ACC112 (cell line): ENCODE measurements at regions not wholly inside any gene's neighbourhood (a gene's known extent, or its start where the extent isn't known, plus 50 kb on each side); places are given as distances from the start of the nearest gene placed in this dataset.

Experiments used
- H2AFZ ChIP-seq: fragments of 200-600 bp; sonication (generic); one replicate; pipeline ENCODE4 v1.6.0; 2017; ENCODE audit warnings: antibody characterized with exemption, low read length; ENCODE audit not compliant: unreplicated experiment
- H3K27ac ChIP-seq: fragments of 200-600 bp; sonication (generic); 2 replicates; pipeline ENCODE4 v1.5.1; 2014; ENCODE audit warnings: low read depth, mild to moderate bottlenecking, antibody characterized with exemption, low read length, moderate library complexity
- H3K27me3 ChIP-seq: fragments of 200-600 bp; sonication (generic); 2 replicates; pipeline ENCODE4 v1.6.1; 2014; ENCODE audit warnings: mild to moderate bottlenecking, antibody characterized with exemption, low read length, moderate library complexity, mixed read lengths; ENCODE audit not compliant: insufficient read depth
- H3K36me3 ChIP-seq: fragments of 200-600 bp; sonication (generic); 2 replicates; pipeline ENCODE4 v1.6.1; 2016; ENCODE audit warnings: mild to moderate bottlenecking, antibody characterized with exemption, low read length, moderate library complexity, mixed read lengths; ENCODE audit not compliant: insufficient read depth
- H3K4me1 ChIP-seq: fragments of 200-600 bp; sonication (generic); one replicate; pipeline ENCODE4 v1.6.1; 2016; ENCODE audit warnings: low read length, mixed read lengths; ENCODE audit not compliant: insufficient read depth, unreplicated experiment, control insufficient read depth
- H3K4me3 ChIP-seq: fragments of 200-600 bp; sonication (generic); 2 replicates; pipeline ENCODE4 v1.5.1; 2014; ENCODE audit warnings: mild to moderate bottlenecking, low read depth, low read length
- H3K79me2 ChIP-seq: fragments of 200-600 bp; sonication (generic); one replicate; pipeline ENCODE4 v1.6.0; 2016; ENCODE audit warnings: low read length; ENCODE audit not compliant: control insufficient read depth, unreplicated experiment, insufficient read depth

DNA sequence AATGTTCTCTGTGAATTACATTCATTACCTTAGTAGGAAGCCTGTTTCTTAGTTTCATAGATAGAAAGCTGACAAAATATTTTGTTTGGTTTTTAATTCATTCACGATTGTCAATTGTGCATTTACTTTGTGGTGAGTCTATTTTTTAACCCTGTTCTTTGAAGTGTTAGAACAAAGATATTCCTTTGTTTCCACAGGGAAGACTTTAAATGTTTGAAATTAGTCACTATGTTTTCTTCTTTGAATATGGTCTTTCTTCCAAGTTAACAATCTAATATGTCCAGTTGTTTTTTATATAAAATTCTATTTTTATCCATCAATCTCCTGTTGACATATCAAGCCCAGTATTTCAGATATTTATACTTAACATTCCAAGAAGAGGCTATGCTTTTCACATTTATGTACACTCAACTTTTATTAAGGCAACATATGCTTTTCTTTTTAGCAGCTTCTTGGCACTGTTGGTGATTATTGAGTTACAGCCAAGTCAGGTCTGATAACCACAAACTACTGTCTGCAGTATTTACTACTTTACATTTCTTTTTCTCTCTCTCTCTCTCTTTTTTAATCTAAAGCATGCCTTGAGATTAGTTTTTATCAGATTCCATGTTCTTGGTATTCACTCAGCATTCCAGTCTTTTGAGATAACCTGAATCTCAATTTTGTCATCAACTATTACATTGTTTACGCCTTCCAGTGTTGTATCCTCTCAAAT is 812.8 kb upstream of the SLC10A2 start:
- H3K79me2 ChIP-seq: no peaks in the 10 kb centered on the region
- H3K36me3 ChIP-seq: no peaks in the 10 kb centered on the region
- H3K4me1 ChIP-seq: no peaks in the 10 kb centered on the region
- no peaks in the 10 kb centered on the region for H3K27me3 ChIP-seq
- no peak overlapping the region for H2AFZ ChIP-seq
- H3K4me3 ChIP-seq: no peak overlapping the region
- no peak overlapping the region for H3K27ac ChIP-seq

DNA sequence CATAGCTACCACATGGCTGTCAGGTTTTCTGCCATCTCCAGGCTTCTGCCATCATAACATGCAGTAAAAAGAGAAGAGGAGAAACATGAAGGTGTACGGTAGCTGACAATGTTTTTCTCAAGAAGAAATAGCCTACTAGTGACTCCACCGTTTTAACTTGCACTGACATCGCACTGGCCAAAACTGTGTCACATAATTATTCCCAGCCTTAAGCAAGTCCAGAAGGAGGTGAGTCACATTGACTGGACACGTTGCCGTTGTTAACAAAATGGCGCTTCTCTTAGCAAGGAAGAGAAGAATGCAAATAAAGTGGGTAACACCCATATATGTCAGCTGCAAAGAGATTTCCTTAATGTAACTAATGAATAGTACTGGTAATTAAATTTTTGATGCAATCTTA is 810.4 kb upstream of the SLC10A2 start:
- no peak overlapping the region for H3K4me3 ChIP-seq
- H2AFZ ChIP-seq: no peak overlapping the region
- no peaks in the 10 kb centered on the region for H3K4me1 ChIP-seq
- no peaks in the 10 kb centered on the region for H3K27me3 ChIP-seq
- H3K36me3 ChIP-seq: no peaks in the 10 kb centered on the region
- no peak overlapping the region for H3K27ac ChIP-seq
- no peaks in the 10 kb centered on the region for H3K79me2 ChIP-seq

DNA sequence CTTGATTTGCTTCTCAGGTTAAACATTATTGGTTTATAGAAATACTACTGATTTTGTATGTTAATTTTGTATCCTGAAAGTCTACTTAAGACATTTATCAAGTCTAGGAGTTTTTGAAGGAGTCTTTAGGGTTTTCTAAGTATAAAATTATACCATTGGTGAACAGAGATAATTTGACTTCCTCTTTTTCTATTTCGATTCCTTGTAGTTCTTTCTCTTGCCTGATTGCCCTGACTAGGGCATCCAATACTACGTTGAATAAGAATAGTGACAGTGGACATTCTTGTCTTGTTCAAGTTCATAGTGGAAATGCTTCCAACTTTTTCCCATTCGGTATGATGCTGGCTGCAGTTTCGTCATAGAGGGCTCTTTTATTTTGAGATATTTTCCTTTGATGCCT is 807.5 kb upstream of the SLC10A2 start:
- H2AFZ ChIP-seq: no peak overlapping the region
- no peaks in the 10 kb centered on the region for H3K36me3 ChIP-seq
- H3K4me1 ChIP-seq: no peaks in the 10 kb centered on the region
- H3K27me3 ChIP-seq: no peaks in the 10 kb centered on the region
- no peak overlapping the region for H3K4me3 ChIP-seq
- H3K79me2 ChIP-seq: no peaks in the 10 kb centered on the region
- H3K27ac ChIP-seq: no peak overlapping the region

DNA sequence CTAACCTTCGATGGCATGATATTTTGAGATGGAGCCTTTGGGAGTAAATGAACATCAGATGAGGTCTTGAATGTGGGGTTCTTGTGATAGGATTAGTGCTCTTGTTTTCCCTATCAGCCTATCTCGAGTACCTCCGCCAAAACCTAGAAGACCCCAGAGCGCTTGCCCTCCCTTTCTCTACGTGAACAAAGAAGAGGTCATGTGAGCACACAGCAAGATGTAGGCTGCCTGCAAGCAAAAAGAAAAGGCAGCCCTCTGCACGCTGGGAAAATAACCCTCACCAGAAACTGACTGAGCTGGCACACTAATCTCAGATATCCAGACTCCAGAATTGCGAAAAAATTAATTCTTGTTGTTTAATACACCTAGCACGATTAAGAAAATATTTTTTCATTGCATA is 799.8 kb upstream of the SLC10A2 start:
- Histone ChIP-seq H3K27me3 (no peaks in the 10 kb centered on the region), H3K27ac (no peak overlapping the region), H2AFZ (no peak overlapping the region), H3K4me3 (no peak overlapping the region), H3K4me1 (no peaks in the 10 kb centered on the region), H3K79me2 (no peaks in the 10 kb centered on the region), H3K36me3 (no peaks in the 10 kb centered on the region)

DNA sequence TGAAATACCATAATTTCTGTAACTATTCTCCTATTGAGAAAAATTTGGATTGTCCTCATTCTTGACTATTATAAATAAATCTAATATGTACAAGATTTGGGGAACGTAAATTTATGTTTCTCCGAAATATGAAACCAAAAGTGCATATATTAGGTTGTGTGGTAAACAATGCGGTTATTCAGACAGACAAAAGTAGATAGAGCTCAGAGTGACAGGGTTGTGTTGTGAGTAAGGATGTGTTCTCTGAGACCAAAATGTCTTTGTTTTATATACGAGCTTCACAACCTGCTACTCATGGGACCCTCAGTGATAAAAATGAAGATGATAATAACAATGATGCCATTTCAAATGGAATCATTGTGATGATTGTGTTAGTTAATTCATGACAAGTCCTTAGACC is 796.3 kb upstream of the SLC10A2 start:
- Histone ChIP-seq H3K27ac (no peak overlapping the region), H2AFZ (no peak overlapping the region), H3K27me3 (no peaks in the 10 kb centered on the region), H3K36me3 (no peaks in the 10 kb centered on the region), H3K4me3 (no peak overlapping the region), H3K4me1 (no peaks in the 10 kb centered on the region), H3K79me2 (no peaks in the 10 kb centered on the region)

DNA sequence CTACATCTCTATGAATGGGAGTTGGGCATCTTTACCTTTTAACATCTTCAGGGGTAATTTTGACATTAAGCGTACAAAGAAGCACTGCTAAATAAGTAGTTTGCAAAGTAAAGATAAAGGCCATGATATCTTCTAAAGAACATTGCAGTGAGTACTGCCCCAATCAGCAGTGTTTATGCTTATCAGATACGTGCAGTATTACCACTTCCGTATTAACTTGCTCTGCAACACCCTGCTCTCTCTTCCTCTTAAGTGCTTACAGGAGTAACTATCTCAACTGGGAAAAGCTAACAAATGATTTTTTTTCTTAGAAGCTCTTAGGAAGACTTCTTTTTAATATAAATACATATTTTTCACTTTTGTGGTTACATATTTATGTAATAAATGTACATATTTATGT is 793.7 kb upstream of the SLC10A2 start:
- Histone ChIP-seq H3K36me3 (no peaks in the 10 kb centered on the region), H3K27me3 (no peaks in the 10 kb centered on the region), H3K4me3 (no peak overlapping the region), H3K79me2 (no peaks in the 10 kb centered on the region), H3K27ac (no peak overlapping the region), H2AFZ (no peak overlapping the region), H3K4me1 (no peaks in the 10 kb centered on the region)

- H3K36me3 ChIP-seq: no peaks in the 10 kb centered on the region
Observed at GRCh38 chr13:103852036-103852435, 785.8 kb upstream of the SLC10A2 start.

GRCh38 chr13:103844471-103844870 is 778.3 kb upstream of the SLC10A2 start:
- H3K79me2 ChIP-seq: no peaks in the 10 kb centered on the region
- H3K4me1 ChIP-seq: no peaks in the 10 kb centered on the region
- no peaks in the 10 kb centered on the region for H3K36me3 ChIP-seq
- H3K27me3 ChIP-seq: no peaks in the 10 kb centered on the region
- no peak overlapping the region for H2AFZ ChIP-seq
- H3K27ac ChIP-seq: no peak overlapping the region
- H3K4me3 ChIP-seq: no peak overlapping the region

More at GRCh38 chr13:103852036-103852435, 785.8 kb upstream of the SLC10A2 start:
- H3K79me2 ChIP-seq: no peaks in the 10 kb centered on the region
- H2AFZ ChIP-seq: no peak overlapping the region
- no peak overlapping the region for H3K4me3 ChIP-seq
- H3K27ac ChIP-seq: no peak overlapping the region
- H3K4me1 ChIP-seq: no peaks in the 10 kb centered on the region
- no peaks in the 10 kb centered on the region for H3K27me3 ChIP-seq

DNA sequence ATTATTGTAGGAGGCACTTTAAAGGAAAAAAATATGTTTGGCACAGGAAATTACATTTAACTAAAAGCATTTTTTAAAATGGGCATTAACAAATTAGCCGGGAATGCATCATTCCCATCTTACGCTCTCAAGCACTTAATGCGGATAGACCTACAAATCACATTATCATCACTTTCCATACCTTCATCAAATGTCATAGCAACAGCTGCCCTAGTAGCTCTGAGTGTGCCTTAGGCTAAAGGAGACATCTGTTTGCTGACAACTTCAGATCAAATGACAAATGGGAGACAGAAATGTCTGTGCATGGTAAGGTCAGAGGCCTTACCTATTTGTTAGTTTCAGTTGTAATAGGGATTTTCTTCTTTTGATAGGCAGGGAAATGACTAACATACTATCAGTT is 773.2 kb upstream of the SLC10A2 start:
- H3K4me3 ChIP-seq: no peak overlapping the region
- no peaks in the 10 kb centered on the region for H3K79me2 ChIP-seq
- no peaks in the 10 kb centered on the region for H3K4me1 ChIP-seq
- H3K27ac ChIP-seq: no peak overlapping the region
- H3K27me3 ChIP-seq: no peaks in the 10 kb centered on the region
- no peak overlapping the region for H2AFZ ChIP-seq
- H3K36me3 ChIP-seq: no peaks in the 10 kb centered on the region

- Histone ChIP-seq H3K4me3 (no peak overlapping the region), H3K27ac (no peak overlapping the region), H2AFZ (no peak overlapping the region), H3K36me3 (no peaks in the 10 kb centered on the region), H3K4me1 (no peaks in the 10 kb centered on the region), H3K27me3 (no peaks in the 10 kb centered on the region), H3K79me2 (no peaks in the 10 kb centered on the region)
Observed at GRCh38 chr13:103835052-103835451, 768.8 kb upstream of the SLC10A2 start.

DNA sequence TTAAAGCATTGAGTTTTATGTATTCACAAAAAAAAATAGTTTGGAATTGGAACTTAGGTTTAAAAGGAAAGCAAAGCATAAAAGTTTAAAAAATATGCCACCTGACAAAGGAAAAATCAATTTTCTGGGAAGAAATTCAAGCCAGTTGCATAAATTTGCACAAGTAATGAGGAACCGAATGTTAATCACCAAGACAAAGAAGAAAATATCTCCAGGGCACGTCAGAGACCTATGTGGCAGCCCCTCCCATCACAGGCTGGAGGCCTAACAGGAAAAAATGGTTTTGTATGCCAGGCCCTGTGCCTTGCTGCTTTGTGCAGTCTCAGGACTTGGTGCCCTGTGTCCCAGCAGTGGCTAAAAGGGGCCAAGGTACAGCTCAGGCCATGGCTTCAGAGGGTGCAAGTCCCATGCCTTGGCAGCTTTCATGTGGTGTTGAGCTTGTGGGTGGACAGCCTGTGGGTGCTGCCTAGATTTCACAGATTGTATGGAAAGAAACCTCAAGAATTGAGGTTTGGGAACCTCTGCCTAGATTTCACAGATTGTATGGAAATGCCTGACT is 767.2 kb upstream of the SLC10A2 start:
- H2AFZ ChIP-seq: no peak overlapping the region
- H3K4me3 ChIP-seq: no peak overlapping the region
- H3K4me1 ChIP-seq: no peaks in the 10 kb centered on the region
- no peaks in the 10 kb centered on the region for H3K36me3 ChIP-seq
- no peak overlapping the region for H3K27ac ChIP-seq
- no peaks in the 10 kb centered on the region for H3K79me2 ChIP-seq
- no peaks in the 10 kb centered on the region for H3K27me3 ChIP-seq
